Endothelial cell of hepatic sinusoid (primary cell): ENCODE measurements at regions not wholly inside any gene's neighbourhood (a gene's known extent, or its start where the extent isn't known, plus 50 kb on each side); places are given as distances from the start of the nearest gene placed in this dataset.

ENCODE experiments used
- in situ Hi-C: cut with HindIII; loops from 2 replicates; pipeline ENCODE4 v1.10.0; 2017; ENCODE audit warnings: low sequenced_read_pairs

- in situ Hi-C loops, result no loop called here
Observed at GRCh38 chr12:3931776-3932175, 58.6 kb upstream of the PARP11 start.

GRCh38 chr12:3931206-3931605, 58.0 kb upstream of the PARP11 start:
- in situ Hi-C loops, result no loop called here

- in situ Hi-C loops, result no loop called here
Observed at GRCh38 chr12:3929875-3930615, 56.8 kb upstream of the PARP11 start.

- in situ Hi-C loops, result no loop called here
Observed at GRCh38 chr12:3928538-3929184, 55.5 kb upstream of the PARP11 start.

- in situ Hi-C loops, result no loop called here
Observed at GRCh38 chr12:3925621-3926020, 52.4 kb upstream of the PARP11 start.

- in situ Hi-C loops, result no loop called here
Observed at GRCh38 chr12:3924761-3925160, 51.6 kb upstream of the PARP11 start.

- in situ Hi-C loops, result no loop called here
Observed at GRCh38 chr12:3923021-3923420, 49.8 kb upstream of the PARP11 start.
